ENCODE measurements at regions not wholly inside any gene's neighbourhood (a gene's known extent, or its start where the extent isn't known, plus 50 kb on each side); places are given as distances from the start of the nearest gene placed in this dataset.

- no peak for TF ChIP-seq CTCF (IDR thresholded peaks at IDR 0.05; ENCODE audit: insufficient read depth, low read length, poor library complexity, severe bottlenecking)
Observed at GRCh38 chr18:39494211-39494896, 1928.8 kb upstream of the CELF4 start.

DNA sequence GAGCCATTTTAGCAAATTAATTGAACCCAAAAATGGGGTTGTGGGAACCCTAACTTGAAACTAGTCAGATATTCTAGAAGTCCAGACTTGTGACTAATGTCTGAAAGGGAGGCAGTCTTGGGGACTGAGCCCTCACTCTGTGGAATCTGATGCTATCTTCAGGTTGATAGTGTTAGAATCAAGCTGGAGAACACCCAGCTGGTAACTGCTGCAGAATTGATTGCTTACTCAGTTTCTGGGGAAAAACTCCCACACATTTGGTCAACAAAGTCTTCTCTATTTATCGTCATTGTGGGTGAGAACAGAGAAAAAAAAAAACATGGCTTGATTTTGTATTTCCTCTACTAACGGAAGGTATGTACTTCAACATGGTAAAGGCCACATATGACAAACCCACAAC, 1925.8 kb upstream of the CELF4 start:
- TF ChIP-seq CTCF (IDR thresholded peaks at IDR 0.05; ENCODE audit: insufficient read depth, low read length, poor library complexity, severe bottlenecking): no peak
- no peak overlapping the region for H3K4me3 ChIP-seq (replicated peaks; ENCODE audit: low read depth, low read length)
- no peaks in the 10 kb centered on the region for H3K27me3 ChIP-seq (replicated peaks; ENCODE audit: control insufficient read depth, insufficient read depth, low read length)
- no peak for DNase-seq (ENCODE audit: extremely low read depth, insufficient read length)
- no peaks in the 10 kb centered on the region for H3K36me3 ChIP-seq (ENCODE audit: control insufficient read depth, insufficient read depth, low read length)

More at GRCh38 chr18:39494211-39494896, 1928.8 kb upstream of the CELF4 start:
- no peak for DNase-seq (ENCODE audit: extremely low read depth, insufficient read length)
- Histone ChIP-seq H3K36me3 (ENCODE audit: control insufficient read depth, insufficient read depth, low read length) (no peaks in the 10 kb centered on the region), H3K27me3 (replicated peaks; ENCODE audit: control insufficient read depth, insufficient read depth, low read length) (no peaks in the 10 kb centered on the region), H3K4me3 (replicated peaks; ENCODE audit: low read depth, low read length) (no peak overlapping the region)

- no peak for TF ChIP-seq CTCF (IDR thresholded peaks at IDR 0.05; ENCODE audit: insufficient read depth, low read length, poor library complexity, severe bottlenecking)
- Histone ChIP-seq H3K27me3 (replicated peaks; ENCODE audit: control insufficient read depth, insufficient read depth, low read length) (no peaks in the 10 kb centered on the region), H3K36me3 (ENCODE audit: control insufficient read depth, insufficient read depth, low read length) (no peaks in the 10 kb centered on the region), H3K4me3 (replicated peaks; ENCODE audit: low read depth, low read length) (no peak overlapping the region)
- no peak for DNase-seq (ENCODE audit: extremely low read depth, insufficient read length)
Observed at GRCh38 chr18:39489431-39489830, 1923.8 kb upstream of the CELF4 start.

DNA sequence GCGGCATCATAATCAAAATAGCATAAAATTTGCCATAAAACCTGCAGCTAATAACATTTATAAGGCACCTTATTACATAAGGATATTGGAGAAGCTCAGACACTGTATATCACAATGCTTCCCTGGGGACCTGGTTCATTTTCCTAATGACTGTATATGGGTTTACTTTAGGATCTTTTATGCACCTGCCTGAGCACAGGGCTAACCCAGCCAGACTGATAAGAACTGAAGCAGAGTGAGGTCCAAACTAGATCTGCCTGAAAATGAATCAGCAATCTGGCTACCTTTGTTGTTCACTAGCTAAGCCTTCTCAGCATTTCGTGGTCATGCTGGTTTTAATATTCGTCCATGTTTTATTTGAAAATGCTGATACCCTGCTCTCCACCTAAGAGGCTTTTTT, 1922.3 kb upstream of the CELF4 start:
- Histone ChIP-seq H3K27me3 (replicated peaks; ENCODE audit: control insufficient read depth, insufficient read depth, low read length) (no peaks in the 10 kb centered on the region), H3K36me3 (ENCODE audit: control insufficient read depth, insufficient read depth, low read length) (no peaks in the 10 kb centered on the region), H3K4me3 (replicated peaks; ENCODE audit: low read depth, low read length) (no peak overlapping the region)
- no peak for DNase-seq (ENCODE audit: extremely low read depth, insufficient read length)
- no peak for TF ChIP-seq CTCF (IDR thresholded peaks at IDR 0.05; ENCODE audit: insufficient read depth, low read length, poor library complexity, severe bottlenecking)

- DNase-seq (ENCODE audit: extremely low read depth, insufficient read length): no peak
- no peak overlapping the region for H3K4me3 ChIP-seq (replicated peaks; ENCODE audit: low read depth, low read length)
- no peaks in the 10 kb centered on the region for H3K36me3 ChIP-seq (ENCODE audit: control insufficient read depth, insufficient read depth, low read length)
- H3K27me3 ChIP-seq (replicated peaks; ENCODE audit: control insufficient read depth, insufficient read depth, low read length): no peaks in the 10 kb centered on the region
- TF ChIP-seq CTCF (IDR thresholded peaks at IDR 0.05; ENCODE audit: insufficient read depth, low read length, poor library complexity, severe bottlenecking): no peak
Observed at GRCh38 chr18:39486268-39486667, 1920.7 kb upstream of the CELF4 start.

- Histone ChIP-seq H3K4me3 (replicated peaks; ENCODE audit: low read depth, low read length) (no peak overlapping the region), H3K27me3 (replicated peaks; ENCODE audit: control insufficient read depth, insufficient read depth, low read length) (no peaks in the 10 kb centered on the region), H3K36me3 (ENCODE audit: control insufficient read depth, insufficient read depth, low read length) (no peaks in the 10 kb centered on the region)
- TF ChIP-seq CTCF (IDR thresholded peaks at IDR 0.05; ENCODE audit: insufficient read depth, low read length, poor library complexity, severe bottlenecking): no peak
- DNase-seq (ENCODE audit: extremely low read depth, insufficient read length): no peak
Observed at GRCh38 chr18:39485696-39486095, 1920.1 kb upstream of the CELF4 start.

Measured in GM06990 (cell line).